GM18511 (cell line): ENCODE measurements at regions not wholly inside any gene's neighbourhood (a gene's known extent, or its start where the extent isn't known, plus 50 kb on each side); places are given as distances from the start of the nearest gene placed in this dataset.

Experiments
- ATAC-seq: cut with Tn5 transposase; IDR thresholded peaks from one replicate; pipeline ENCODE4 v1.9.1; 2021; ENCODE audit warnings: mild to moderate bottlenecking, moderate library complexity; ENCODE audit not compliant: unreplicated experiment

DNA sequence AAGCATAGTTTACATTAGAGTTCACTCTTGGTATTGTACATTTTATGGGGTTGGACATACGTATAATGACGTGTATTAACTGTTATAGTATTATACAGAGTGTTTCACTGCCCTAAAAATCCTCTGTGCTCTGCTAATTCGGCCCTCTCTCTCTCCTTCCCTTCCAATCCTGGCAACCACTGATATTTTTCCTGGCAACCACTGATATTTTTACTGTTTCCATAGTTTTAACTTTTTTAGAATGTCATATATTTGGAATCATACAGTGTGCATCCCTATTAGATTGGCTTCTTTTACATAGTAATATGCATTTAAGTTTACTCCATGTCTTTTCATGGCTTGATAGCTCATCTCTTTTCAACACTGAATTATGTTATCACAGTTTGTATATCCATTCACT, 526.7 kb downstream of the RIT2 start:
- no peak for ATAC-seq

DNA sequence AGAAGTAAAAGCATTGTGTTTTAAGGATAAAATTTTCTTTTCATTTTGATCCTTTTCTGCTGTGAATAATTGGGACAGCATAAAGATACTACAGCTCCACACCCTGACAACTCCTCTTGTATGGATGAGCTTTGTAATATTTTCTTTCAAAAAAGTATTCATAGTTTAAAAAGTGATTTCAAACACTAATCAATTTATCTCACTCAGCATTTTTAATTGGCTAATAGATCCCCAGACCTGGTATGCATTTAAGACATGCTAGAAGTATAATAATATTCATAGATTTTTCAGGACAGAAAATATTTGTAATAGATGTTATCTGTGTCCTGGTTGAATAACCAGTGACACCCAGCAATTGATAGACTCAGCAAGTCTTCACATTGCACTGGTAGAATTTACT, 510.7 kb downstream of the RIT2 start:
- no peak for ATAC-seq

DNA sequence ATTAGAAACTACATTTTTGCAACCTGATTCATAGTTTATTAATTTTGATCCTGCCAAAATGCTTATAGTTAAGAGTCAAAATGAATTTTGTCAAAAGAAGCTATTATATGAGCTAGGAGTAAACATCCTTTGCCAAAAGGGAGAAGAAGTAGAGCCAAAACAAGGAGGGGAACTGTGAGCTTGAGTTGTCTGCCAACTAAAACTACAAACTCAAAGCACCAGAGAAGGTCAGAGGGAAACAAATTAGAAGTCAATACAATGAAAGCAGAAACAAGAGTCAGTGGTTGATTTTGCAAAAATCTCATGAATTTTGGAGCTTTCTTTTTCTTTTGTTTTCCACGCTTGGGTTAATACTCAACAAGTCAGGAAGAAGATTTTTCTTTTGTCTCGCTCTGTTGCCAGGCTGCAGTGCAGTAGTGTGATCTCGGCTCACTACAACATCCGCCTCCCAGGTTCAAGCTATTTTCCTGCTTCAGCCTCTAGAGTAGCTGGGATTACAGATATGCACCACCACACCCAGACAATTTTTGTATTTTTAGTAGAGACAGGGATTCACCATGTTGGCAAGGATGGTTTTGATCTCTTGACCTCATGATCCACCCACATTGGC, 508.5 kb downstream of the RIT2 start:
- ATAC-seq = no peak

DNA sequence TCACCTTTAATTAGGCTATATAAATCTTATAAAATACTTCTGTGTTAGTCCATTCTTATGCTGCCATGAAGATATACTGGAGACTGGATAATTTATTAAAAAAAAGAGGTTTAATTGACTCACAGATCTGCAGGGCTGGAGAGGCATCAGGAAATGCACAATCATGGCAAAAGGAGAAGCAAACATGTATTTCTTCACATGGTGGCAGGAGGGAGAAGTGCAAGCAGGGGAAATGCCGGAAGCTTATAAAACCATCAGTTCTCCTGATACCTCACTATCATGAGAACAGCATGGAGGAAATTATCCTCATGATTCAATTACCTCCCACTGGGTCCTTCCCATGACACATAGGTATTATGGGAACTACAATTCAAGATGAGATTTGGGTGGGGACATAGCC, 504.4 kb downstream of the RIT2 start:
- no peak for ATAC-seq

GRCh38 chr18:42614619-42615293, 500.7 kb downstream of the RIT2 start:
- no peak for ATAC-seq

DNA sequence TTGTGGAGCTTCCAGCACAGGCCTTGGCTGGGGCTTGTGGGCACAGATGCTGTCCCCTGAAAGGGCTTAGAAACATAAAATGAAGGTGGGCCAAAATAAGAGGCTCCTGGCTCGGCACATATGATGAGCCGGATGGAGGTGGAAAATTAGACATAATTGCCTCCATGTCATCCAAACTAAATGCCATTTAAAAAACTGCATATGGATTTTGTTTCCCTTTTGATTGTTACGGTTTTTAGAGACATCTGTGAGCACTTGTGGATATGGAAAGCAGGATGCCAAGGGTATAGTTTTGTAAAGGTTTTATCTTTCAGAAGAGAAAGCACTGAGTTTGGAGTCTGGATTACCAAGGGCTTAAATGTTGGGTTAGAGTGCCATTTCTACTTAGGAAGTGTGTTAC, 498.3 kb downstream of the RIT2 start:
- ATAC-seq = no peak

DNA sequence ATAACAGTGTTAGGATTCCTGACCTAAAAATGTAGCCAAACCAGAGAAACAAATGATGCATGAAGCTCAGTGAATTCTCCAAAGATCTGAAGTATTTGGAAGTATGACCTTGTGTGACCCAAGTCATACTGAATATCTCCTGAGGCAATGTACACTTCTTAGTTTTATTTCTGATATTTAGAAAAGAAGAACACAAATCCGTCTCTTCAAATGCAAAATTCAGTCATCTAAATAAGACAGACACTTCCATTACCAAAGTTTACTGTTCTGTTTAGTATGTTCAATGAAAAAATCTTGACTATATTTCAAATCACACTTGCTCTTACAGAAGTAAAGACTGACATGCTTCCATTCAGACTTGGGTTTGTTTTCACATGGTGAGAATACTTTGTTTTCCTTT, 495.7 kb downstream of the RIT2 start:
- ATAC-seq = no peak

DNA sequence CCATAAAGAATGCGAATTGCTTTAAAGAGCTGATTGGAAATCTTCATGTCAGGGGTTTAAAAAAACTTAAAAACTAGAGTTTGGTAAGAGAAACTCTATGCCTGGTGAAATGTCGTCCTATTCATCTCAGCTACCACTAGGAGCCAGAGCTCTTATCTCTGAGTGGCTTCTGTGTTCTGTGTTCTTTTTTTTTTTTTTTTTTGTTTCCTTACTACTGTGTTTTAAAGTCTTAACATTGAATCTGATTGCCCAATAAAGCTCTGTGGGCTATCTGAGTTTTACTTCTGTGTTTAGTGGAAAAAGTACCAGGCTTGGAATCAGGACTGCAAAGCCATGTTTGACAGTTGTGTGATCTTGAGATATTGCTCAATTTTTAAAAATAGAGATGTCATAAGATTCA, 494.8 kb downstream of the RIT2 start:
- ATAC-seq = no peak

- ATAC-seq = no peak
Observed at GRCh38 chr18:42623935-42624334, 491.6 kb downstream of the RIT2 start.

DNA sequence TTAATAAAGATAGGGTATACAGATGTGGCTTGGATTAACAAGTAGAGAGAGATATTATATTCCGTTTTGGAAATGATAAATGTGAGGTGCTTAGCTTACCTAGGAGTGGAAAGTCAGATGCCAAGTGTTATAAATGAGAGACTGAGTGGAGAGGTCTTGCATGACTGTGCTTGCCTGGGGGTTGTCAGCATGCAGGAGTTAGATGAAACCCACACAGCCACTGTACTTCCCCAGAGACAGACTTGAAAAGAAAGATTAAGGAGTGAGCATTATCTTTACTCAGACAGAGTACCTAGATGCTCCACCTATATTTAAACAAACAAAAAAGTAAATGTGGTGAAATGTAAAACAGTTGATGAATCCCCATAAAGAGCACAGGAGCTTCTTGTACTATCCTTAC, 482.7 kb downstream of the RIT2 start:
- ATAC-seq = no peak

GRCh38 chr18:42635378-42636048, 480.0 kb downstream of the RIT2 start:
- no peak for ATAC-seq

- no peak for ATAC-seq
Observed at GRCh38 chr18:42636309-42636708, 479.2 kb downstream of the RIT2 start.

GRCh38 chr18:42640160-42640559, 475.3 kb downstream of the RIT2 start:
- ATAC-seq = no peak

GRCh38 chr18:42641996-42642395, 473.5 kb downstream of the RIT2 start:
- ATAC-seq = no peak

GRCh38 chr18:42644729-42645131, 470.8 kb downstream of the RIT2 start:
- no peak for ATAC-seq

DNA sequence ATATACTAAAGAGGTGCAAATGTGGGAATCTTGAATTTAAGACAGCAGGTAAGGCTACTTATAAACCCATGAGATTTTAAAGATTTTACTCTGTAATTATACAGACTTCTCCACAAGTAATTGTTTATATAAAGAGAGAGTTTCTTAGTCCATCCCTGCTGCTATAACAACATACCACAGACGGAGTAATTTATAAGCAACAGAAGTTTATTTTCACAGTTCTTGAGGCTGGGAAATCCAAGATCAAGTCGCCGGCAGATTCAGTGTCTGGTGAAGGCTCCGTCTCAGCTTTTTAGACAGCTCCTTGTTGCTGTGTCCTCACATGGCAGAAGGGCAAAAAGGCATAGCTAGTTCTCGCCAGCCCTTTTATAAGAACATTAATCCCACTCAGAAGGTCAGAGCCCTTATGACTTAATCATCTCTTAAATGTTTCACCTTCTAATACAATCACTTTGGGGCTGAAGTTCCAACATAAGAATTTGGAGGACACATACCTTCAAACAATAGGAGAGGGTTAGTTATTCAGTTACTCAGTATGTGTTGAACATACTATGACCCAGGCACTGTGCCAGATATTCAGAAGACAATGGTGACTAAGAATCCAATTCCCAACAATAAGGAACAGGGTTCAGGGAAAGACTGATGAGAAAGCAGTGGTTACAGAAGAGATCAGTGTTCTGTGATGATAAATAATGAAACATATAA, 466.0 kb downstream of the RIT2 start:
- ATAC-seq = no peak

- no peak for ATAC-seq
Observed at GRCh38 chr18:42654556-42654955, 460.9 kb downstream of the RIT2 start.

DNA sequence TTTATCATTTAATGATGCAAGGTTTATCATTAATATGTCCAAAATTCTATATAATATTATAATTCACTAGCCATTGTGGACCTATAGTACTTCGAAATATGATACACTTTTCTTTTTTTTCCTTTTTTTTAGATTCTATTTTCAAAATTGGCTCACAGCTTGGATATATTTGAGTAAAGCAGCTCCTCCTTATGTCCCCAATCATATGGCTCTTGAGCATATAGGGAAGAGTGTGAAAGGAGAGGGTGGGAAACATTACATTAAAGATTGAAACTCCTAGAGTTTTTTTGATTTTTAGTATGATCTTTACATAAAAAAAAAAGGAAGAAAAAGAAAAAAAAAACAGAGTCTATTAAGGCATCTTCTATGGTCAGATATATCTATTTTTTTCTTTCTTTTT, 457.9 kb downstream of the RIT2 start:
- ATAC-seq = no peak

DNA sequence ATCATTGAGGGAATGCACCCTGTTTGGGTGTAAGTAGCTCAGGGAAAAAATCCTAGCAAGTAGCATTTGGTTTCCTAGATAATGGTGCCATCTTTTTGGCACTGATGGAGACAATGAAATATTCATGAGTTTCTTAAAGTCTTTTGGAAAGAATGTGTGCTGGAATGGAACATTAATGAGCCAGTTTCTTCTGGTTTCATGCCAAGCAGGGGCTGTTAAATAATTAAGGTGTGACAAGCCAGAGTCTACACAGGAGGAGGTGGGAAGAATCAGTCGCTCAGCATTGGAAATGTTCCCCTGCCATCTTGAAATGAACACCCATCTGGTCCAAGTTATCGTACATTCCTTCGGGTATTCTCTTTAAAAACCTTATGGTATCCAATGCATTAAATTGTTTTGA, 457.3 kb downstream of the RIT2 start:
- no peak for ATAC-seq

DNA sequence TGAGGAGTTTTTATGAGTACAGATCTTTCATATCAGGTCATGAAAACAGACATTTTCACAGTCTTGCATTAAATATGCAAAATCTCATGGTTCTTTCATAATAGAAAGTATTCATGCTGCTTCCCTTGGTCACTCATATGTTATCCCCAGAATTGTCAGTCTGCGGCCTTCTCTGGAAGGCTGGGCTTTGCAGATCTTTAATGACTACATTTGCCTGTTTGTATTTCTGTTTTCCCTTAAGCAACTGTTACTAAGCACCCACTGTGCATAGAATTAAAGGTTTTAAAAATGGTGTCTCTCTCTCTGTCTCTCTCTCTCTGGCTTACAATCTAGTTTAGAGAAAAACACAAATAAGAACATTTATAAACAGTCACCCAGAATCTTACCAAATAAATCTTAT, 456.3 kb downstream of the RIT2 start:
- no peak for ATAC-seq

DNA sequence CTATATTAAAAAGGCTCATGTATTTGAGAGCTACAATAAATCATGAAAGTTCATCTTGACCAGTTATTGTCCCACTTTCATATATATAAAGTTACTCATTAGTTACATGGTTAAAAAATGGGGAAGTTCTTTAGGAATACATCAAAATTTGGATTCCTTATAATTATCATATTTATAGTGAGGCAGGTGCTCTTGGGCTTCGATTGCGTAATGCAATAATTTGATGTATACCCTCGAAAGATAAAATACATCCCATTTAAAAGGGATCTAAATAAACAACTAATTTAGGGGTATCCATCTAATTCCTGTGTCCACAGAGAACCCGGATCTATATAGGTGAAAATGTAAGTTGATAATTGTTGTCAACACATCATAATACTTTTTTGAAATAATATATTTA, 444.6 kb downstream of the RIT2 start:
- ATAC-seq = no peak

- ATAC-seq = no peak
Observed at GRCh38 chr18:42675810-42676209, 439.7 kb downstream of the RIT2 start.
